Kasumi-1 (cell line): ENCODE measurements at regions not wholly inside any gene's neighbourhood (a gene's known extent, or its start where the extent isn't known, plus 50 kb on each side); places are given as distances from the start of the nearest gene placed in this dataset.

ENCODE experiments used
- DNase-seq, 2 experiments: peaks; one replicate each; lab custom pipeline; 2025; lab: John Stamatoyannopoulos, UW

DNA sequence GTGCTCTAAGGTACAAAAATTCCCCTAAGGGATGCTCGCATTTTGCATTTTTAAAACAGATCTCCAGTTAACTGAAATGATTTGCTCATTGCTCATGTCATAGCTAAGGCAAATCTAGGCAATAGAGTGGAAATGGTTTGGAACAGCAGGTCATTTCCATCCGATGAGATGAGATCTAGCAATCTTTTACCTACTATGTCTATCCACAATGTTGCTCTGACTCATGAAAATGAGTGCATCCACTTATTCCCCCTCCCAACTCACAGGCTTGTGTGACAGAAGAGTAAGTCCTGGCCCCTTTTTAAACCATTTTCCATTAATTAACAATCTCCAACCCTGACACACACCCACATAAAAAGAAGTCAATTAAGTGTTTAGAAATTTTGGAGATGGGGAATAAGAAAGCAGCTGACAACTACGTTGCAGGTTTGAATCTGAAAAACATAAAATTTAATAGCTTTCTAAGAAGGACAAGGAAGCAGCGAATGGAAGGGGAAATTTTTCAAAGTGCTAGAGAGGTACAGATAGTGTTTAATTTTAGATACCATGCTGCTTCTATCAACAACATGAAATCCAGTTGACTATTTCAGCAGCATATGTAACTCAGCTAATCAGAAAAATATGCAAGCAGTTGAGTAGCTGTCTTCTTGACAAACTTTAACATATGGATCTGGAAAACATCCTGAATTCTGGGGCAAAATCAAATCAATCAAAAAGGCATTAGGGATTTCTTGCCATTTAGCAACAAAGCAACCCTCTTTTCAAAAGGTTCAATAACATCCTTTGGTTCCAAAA lies 112.0 kb downstream of the TMCO5A start:
- DNase-seq = no peak

DNA sequence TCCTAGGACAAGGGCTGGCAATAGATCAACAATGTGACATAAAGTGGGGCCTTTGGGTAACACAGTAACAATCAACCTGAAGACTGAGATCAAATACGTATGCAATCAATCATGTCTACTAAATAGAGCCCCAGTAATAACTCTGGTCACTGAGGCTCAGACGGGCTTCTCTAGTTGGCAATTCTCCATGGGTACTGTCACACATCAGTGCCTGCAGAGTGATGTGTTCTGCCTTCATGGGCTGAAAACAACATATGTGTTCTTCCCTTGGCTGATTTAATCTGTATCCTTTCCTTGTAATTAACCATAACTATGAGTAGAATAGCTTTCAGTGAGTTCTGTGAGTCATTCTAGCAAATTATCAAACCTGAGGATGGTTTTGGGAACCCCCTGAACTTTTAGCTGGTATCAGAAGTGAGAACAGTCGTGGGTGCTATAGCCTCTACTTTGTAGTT lies 113.6 kb downstream of the TMCO5A start:
- no peak for DNase-seq

DNA sequence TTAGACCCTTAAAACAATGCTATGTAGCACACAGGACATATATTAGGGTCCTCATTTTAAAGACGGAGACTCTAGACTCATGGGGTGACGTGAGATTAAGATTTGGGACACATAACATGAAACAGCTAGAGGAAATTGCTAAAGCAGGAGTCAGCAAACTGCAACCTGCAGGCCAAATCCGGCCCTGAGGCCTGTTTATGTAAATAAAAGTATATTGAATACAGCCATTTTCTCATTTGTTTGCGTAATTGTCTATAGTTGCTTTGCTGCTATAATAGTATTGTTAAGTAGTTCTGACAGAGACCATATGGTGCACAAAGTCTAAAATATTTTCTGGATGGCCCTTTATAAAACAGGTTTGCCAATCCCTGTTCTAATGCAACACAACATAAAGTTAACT lies 115.5 kb downstream of the TMCO5A start:
- DNase-seq = no peak

GRCh38 chr15:38050529-38051448 lies 116.3 kb downstream of the TMCO5A start:
- no peak for DNase-seq

GRCh38 chr15:38053205-38053604 lies 118.8 kb downstream of the TMCO5A start:
- no peak for DNase-seq

- no peak for DNase-seq
Observed at GRCh38 chr15:38053776-38054175, 119.3 kb downstream of the TMCO5A start.

DNA sequence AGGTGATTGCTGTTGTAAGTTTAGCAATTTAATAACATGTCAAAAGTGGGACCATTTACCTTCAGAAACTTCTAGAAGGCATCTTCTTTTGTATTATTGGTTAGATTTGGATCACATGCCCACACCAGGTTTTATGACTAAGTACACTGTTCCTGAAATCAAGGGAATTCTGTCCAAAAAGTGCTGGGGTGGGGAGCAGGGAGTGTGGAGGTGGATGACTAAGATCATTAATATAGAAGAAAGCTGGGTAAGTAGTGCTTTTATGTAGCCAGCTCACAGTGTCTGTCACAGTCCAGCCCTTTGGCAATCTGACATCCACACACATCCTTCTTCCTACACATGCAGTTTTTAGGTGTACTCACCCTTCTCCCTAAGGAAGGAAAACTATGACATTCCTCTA lies 120.0 kb downstream of the TMCO5A start:
- no peak for DNase-seq

DNA sequence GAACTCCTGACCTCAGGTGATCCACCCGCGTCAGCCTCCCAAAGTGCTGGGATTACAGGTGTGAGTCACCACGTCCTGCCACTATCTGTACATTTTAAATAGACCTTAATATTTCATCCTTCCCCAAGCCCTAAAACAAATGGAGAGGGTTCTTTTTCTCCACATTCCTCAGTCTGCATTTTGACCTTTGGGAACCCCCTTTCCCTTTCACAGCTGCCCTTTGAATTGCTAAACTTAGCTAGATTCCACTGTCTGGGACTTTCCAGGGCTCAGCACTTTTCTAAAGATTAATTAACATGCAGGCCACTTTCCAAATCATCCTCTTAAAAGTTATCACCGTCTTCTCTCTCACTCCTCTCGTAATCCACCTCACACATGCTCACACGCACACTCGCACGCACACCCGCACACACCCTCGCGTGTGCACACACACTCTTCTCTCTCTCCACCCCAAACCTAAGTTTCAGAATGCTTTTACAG lies 124.2 kb downstream of the TMCO5A start:
- no peak for DNase-seq

- DNase-seq = no peak
Observed at GRCh38 chr15:38059665-38060064, 125.2 kb downstream of the TMCO5A start.

GRCh38 chr15:38061856-38062649 lies 127.6 kb downstream of the TMCO5A start:
- DNase-seq = no peak

DNA sequence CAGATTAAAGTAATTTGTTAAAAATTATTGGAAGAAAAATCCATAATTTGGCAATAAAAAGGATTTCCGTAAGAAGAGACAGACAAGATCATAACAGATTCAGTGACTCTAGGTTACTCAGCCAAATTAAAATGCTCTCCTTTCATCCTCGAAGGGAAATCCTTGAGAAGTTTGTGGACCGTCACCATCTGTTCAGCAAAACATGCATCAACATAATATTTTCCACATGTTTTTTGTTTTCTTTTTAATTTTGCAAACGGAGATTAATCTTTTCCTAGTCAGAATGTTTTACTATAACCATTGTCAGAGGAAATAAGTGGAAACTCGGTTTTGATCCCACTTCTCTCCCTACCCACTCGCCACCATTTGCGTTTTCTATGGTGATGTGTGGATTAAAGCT lies 128.3 kb downstream of the TMCO5A start:
- no peak for DNase-seq

- no peak for DNase-seq
Observed at GRCh38 chr15:38065721-38066345, 131.4 kb downstream of the TMCO5A start.

DNA sequence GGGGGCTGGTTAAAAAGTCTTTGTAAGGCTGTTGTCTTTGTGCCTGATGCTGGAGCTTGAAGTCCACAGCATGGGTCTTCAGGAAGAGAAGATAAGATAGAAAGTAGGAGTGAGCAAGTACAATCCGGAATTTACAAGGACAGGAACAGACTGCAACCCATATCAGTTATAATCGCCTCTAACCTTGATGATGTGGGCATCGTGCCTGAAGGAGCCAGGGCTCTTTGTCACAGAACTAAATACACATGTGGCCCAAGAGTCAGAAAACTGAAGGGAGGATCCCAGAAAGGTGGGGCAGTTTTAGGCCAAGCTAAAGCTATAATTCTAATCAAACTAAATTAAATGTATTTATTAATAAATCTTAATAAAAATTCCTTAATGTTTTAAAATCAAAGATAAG lies 132.2 kb downstream of the TMCO5A start:
- no peak for DNase-seq

DNA sequence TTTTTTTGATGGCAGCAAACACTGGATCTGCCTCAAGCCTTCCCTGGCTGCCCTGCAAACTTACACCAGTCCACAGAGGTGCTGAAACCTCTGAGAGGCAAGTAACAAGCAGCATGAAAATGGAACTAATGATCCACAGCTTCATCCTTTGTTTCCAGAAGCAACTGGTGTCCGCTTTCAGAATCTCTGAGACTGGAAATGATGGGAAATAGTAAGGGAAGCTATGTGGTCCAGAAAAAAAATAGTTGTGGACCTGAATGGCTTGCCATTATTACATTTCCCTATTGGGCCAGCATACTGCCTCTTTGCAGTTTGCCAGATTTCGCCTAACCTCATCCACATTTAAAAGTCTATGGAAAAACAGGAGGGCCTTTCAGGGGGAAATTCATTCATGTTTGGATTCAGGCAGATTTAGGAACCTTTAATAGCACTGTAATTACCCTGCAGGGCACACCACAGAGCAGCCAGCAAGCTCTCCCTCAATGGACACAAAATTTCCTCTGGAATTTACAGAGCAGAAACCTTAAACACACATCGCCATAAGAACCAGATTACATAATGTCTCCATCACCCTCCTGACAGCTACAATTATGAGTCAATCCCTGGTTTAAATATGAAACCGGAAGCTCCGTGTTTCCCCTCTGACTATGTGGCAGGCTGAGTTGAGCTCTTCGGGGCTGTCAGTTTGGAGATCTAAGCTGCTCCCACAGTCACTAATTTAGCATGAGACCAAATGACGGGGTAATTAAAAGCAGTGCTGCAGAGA lies 134.4 kb downstream of the TMCO5A start:
- peak; percentile 71 to 72 for DNase-seq

DNA sequence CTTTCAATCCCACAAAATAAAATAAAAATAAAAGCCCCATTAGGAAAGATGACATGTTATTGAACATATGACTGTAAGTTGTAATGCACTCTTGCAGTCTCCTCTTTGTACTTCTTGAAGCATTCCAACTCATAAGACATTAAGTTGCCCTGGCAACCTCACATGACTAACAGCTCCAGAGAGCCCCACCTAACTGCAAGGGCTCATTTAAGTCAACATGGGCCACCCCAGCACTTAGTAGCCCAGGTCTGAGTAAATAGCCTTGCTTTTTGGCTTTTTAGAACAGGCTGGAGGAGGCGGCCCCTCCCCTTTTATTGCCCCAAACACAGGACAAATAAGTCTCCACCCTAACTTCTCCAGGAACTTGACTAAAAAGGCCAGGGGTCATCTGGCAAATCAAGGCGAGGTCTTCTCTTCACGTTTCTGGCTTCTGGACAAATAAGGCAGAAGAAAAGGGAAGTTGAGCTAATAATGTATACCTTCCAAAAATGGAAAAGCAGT lies 135.1 kb downstream of the TMCO5A start:
- DNase-seq = no peak

- no peak for DNase-seq
Observed at GRCh38 chr15:38070778-38071177, 136.3 kb downstream of the TMCO5A start.

GRCh38 chr15:38071211-38071972 lies 137.0 kb downstream of the TMCO5A start:
- no peak for DNase-seq

DNA sequence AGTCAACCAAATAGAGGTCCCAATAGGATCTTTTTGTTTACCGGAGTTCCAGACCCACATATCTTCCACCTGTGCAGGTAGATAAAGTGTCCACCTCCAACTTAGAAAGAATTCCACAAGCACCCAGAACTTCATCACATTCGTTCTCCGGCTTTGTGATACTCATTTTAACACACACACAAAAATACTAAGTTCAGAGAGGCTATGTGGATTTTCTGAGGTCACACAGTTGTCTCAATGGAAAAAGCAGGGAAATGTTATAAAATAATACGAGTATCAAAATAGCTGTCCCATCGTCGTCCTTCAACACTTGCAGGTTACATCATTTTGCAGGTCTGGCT lies 137.5 kb downstream of the TMCO5A start:
- no peak for DNase-seq

DNA sequence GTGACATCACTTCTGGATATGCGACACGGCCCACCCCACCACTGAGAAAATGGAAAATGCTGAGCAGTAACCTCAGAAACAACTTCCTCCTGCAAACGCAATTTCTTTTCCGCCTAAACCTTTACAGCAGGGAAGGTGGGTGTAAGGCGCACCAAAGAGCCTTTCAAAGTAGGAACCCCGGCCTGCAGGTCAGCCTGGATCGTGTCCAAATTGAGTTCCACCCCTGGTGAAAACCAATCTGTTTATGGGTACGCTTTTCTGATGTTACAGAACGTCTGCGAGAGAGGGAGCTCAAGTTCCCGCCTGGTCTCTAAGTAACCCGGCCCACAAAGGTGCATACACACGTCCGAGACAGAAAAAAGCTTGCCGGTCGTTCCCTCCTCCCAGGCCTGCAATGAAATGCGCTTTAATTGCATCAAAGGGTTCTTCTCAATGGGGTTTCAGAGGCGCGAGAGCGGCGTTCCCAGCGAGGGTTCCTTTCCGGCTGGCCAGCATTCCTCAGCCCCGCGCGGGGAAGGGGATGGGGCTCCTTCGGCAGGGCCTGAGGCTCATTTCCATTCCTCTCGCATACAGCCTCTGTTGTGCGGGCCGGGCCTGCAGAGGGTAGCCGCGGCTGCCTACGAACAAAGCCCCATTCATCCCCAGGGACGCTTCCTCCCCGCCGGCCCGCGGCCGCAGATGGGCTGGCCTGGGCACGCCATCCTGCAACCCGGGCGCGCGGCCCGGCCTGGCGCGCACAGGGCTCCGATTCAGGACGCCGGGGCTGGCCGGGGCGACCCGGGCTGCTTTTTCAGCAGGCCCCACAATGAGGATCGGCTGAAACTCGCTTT lies 138.1 kb downstream of the TMCO5A start:
- DNase-seq = no peak
